NB4 (cell line): ENCODE measurements at regions not wholly inside any gene's neighbourhood (a gene's known extent, or its start where the extent isn't known, plus 50 kb on each side); places are given as distances from the start of the nearest gene placed in this dataset.

ENCODE experiments used
- TF ChIP-seq, protein P1 (sequence below): IDR thresholded peaks from one replicate; pipeline ENCODE4 v1.5.1; 2012; ENCODE audit warnings: low read depth, low read length
- TF ChIP-seq, protein P2 (sequence below): IDR thresholded peaks from 2 replicates; pipeline ENCODE4 v1.6.1; 2011; ENCODE audit warnings: low read depth, low read length

DNA sequence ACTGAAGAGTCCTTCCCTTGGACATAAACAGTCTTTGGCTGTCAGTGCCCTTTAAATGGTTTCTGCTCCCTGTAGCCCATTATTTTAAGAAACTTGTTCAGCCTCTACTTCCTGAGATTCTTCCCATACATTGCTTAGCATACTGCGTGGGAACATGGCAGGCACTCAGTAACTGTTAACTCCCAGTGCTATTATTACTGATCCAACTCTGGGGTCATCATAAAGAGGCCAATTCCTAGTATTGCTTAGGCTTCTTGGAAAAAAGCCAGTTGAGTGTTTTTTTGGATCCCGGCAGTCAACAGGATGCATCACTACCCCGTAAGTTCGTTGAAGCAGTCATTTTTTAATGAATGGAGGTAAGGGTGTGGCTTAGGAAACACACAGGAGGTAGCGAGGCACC is 206.2 kb upstream of the ADAMTS9 start:
- TF ChIP-seq, protein P1, sequence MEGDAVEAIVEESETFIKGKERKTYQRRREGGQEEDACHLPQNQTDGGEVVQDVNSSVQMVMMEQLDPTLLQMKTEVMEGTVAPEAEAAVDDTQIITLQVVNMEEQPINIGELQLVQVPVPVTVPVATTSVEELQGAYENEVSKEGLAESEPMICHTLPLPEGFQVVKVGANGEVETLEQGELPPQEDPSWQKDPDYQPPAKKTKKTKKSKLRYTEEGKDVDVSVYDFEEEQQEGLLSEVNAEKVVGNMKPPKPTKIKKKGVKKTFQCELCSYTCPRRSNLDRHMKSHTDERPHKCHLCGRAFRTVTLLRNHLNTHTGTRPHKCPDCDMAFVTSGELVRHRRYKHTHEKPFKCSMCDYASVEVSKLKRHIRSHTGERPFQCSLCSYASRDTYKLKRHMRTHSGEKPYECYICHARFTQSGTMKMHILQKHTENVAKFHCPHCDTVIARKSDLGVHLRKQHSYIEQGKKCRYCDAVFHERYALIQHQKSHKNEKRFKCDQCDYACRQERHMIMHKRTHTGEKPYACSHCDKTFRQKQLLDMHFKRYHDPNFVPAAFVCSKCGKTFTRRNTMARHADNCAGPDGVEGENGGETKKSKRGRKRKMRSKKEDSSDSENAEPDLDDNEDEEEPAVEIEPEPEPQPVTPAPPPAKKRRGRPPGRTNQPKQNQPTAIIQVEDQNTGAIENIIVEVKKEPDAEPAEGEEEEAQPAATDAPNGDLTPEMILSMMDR: no peak
- TF ChIP-seq, protein P2, sequence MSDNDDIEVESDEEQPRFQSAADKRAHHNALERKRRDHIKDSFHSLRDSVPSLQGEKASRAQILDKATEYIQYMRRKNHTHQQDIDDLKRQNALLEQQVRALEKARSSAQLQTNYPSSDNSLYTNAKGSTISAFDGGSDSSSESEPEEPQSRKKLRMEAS: no peak
